ENCODE measurements at regions not wholly inside any gene's neighbourhood (a gene's known extent, or its start where the extent isn't known, plus 50 kb on each side); places are given as distances from the start of the nearest gene placed in this dataset.

DNA sequence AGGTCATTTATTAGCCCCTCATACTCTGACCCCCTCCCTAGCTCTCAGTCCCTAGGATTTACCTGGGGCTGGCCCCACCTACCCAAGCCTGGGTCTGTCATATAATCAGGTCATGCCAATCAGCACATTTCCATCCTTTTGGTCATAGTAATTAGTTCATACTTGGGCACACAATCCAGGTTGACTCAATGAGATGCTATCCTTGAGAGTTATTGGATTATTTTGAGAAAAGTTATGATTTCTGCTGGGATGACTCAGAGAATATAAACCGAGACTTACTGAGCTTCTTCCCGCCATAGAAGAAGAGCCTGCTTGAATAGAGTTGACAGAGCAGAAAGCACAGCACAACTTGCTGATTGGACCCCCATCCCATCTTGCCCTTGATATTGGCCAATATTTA is 331.5 kb downstream of the CBLN1 start:
- Histone ChIP-seq H3K4me3 (no peak overlapping the region), H3K27ac (replicated peaks) (no peak overlapping the region), H3K4me1 (peaks cover 14% of the 10 kb centered on the region), H3K9me3 (replicated peaks) (no peaks in the 10 kb centered on the region), H3K36me3 (no peaks in the 10 kb centered on the region), H3K27me3 (ENCODE audit: low read depth) (no peaks in the 10 kb centered on the region)
- intact Hi-C loops (cut with micrococcal nuclease): no loop called here
- TF ChIP-seq, protein P1, sequence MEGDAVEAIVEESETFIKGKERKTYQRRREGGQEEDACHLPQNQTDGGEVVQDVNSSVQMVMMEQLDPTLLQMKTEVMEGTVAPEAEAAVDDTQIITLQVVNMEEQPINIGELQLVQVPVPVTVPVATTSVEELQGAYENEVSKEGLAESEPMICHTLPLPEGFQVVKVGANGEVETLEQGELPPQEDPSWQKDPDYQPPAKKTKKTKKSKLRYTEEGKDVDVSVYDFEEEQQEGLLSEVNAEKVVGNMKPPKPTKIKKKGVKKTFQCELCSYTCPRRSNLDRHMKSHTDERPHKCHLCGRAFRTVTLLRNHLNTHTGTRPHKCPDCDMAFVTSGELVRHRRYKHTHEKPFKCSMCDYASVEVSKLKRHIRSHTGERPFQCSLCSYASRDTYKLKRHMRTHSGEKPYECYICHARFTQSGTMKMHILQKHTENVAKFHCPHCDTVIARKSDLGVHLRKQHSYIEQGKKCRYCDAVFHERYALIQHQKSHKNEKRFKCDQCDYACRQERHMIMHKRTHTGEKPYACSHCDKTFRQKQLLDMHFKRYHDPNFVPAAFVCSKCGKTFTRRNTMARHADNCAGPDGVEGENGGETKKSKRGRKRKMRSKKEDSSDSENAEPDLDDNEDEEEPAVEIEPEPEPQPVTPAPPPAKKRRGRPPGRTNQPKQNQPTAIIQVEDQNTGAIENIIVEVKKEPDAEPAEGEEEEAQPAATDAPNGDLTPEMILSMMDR (IDR thresholded peaks at IDR 0.05; ENCODE audit: borderline replicate concordance): no peak
- no peak for DNase-seq

DNA sequence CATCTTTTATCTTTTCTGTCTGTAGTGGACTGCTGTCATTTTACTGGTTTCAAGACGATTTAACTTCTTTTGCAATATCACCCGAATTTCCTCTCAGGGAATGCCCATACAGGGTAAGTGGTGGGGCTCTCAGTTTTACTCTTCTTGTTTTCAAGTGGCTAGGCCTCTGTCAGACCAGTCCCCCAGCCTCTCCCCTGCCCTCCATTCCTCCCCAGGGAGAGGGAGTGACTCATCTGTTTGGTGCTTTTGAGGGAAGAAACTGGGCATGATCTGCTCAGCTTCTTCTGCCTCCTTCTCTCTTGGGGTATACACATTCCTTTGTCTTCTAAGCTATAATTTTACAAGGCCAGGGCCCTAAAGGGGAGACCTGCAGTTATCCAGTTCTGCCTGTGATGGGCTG is 332.0 kb downstream of the CBLN1 start:
- no peaks in the 10 kb centered on the region for H3K9me3 ChIP-seq (replicated peaks)
- no peaks in the 10 kb centered on the region for H3K36me3 ChIP-seq
- no peak for DNase-seq
- H3K4me3 ChIP-seq: no peak overlapping the region
- peaks cover 14% of the 10 kb centered on the region for H3K4me1 ChIP-seq
- TF ChIP-seq, protein P1 (IDR thresholded peaks at IDR 0.05; ENCODE audit: borderline replicate concordance): no peak
- no peak overlapping the region for H3K27ac ChIP-seq (replicated peaks)
- intact Hi-C loops (cut with micrococcal nuclease): no loop called here
- H3K27me3 ChIP-seq (ENCODE audit: low read depth): no peaks in the 10 kb centered on the region

DNA sequence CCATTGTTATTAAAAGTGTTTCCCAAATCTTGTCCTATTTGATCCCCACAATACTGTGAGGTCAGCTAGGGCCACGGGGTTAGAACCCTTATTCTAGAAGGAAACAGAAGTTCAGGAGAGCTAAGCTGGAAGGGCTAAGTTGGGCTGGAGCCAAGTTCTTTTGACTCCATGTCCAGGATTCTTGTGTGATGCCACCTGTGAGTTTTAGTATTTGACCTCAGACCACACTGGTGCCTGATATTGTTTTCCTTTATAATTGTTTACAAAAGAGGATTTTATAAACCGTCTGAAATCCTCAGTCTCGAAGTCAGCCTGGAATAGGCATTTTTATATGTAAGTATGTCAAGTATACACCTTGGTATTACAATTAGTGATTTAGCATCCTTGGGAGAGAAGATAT is 332.7 kb downstream of the CBLN1 start:
- DNase-seq: no peak
- Histone ChIP-seq H3K27ac (replicated peaks) (no peak overlapping the region), H3K36me3 (no peaks in the 10 kb centered on the region), H3K4me1 (peaks cover 14% of the 10 kb centered on the region), H3K27me3 (ENCODE audit: low read depth) (no peaks in the 10 kb centered on the region), H3K9me3 (replicated peaks) (no peaks in the 10 kb centered on the region), H3K4me3 (no peak overlapping the region)
- intact Hi-C loops (cut with micrococcal nuclease): no loop called here
- TF ChIP-seq, protein P1 (IDR thresholded peaks at IDR 0.05; ENCODE audit: borderline replicate concordance): no peak

DNA sequence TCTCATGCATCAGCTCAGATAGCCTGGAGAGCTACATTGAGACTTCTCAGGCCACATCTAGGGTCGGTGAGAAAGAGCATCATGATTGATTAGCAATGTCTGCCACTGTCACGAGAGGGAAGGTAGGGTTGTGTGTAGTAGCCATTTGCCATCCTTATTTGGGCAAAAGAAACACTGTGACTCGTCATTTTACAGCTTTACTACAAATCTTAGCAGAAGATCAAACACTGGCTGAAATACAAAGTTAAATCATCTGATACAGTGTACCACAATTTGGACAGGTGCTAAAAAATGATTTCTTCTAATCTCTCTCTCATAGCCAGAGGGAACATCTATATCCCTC is 334.3 kb downstream of the CBLN1 start:
- no peak for DNase-seq
- H3K4me3 ChIP-seq: no peak overlapping the region
- peak overlapping the region; percentile 58 for H3K27ac ChIP-seq (replicated peaks)
- peaks cover 14% of the 10 kb centered on the region for H3K4me1 ChIP-seq
- H3K9me3 ChIP-seq (replicated peaks): no peaks in the 10 kb centered on the region
- H3K36me3 ChIP-seq: no peaks in the 10 kb centered on the region
- no peaks in the 10 kb centered on the region for H3K27me3 ChIP-seq (ENCODE audit: low read depth)
- intact Hi-C loops (cut with micrococcal nuclease): no loop called here
- TF ChIP-seq, protein P1 (IDR thresholded peaks at IDR 0.05; ENCODE audit: borderline replicate concordance): no peak

DNA sequence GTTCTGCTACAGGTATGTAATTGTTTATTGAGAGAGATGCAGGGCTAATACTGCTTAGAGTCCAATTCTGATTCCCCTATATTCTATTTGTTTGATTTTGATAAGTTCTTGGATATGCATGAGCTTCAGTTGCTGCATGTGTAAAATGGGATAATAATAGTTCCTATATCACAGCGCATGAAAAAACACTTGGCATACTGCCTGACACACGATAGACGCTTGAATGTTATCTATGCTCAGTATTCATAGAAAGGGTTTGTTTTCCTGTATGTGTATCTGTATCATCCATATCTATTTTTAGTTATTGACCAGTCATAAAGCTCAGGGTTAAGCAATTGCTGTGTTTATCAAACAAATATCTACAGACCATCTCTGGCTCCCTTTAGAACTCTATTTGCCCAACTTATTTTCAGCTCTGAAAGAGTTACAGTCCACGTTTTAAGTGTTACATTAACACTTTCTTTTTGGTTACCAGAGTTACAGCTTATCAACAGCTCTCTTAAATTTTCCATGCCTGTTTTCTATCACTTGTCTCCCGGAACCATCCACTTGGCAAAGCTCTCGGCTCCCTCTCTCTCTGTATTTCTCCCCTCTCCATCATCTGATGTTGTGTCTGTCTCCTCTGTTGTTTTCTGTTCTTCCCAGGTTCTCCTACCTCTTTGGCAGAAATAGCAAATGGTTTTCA is 334.8 kb downstream of the CBLN1 start:
- no peak for DNase-seq
- Histone ChIP-seq H3K4me3 (no peak overlapping the region), H3K9me3 (replicated peaks) (no peaks in the 10 kb centered on the region), H3K27me3 (ENCODE audit: low read depth) (no peaks in the 10 kb centered on the region), H3K4me1 (peaks cover 14% of the 10 kb centered on the region), H3K27ac (replicated peaks) (peak overlapping the region; percentile 58), H3K36me3 (no peaks in the 10 kb centered on the region)
- TF ChIP-seq, protein P1 (IDR thresholded peaks at IDR 0.05; ENCODE audit: borderline replicate concordance): no peak
- intact Hi-C loops (cut with micrococcal nuclease): no loop called here

Measured in left ventricle myocardium inferior (tissue), 1 donor.